Left renal pelvis (tissue), 4 donors: ENCODE measurements at regions not wholly inside any gene's neighbourhood (a gene's known extent, or its start where the extent isn't known, plus 50 kb on each side); places are given as distances from the start of the nearest gene placed in this dataset.
"Not testable (repeated sequence)": the region's sequence is repeated elsewhere in the genome, so short reads cannot be mapped to it uniquely, and the experiment has no call there.

Experiments used
- DNase-seq, 4 donors: peaks; one replicate each; pipeline ENCODE4 v3.0.0-alpha.2; 2013; ENCODE audit warnings: low read depth in 4 of 4, low spot score in 3 of 4

GRCh38 chr5:60489856-60490255 lies 210.1 kb downstream of the DEPDC1B start:
- no peak for DNase-seq

GRCh38 chr5:60489377-60489776 lies 210.6 kb downstream of the DEPDC1B start:
- DNase-seq = no peak

DNA sequence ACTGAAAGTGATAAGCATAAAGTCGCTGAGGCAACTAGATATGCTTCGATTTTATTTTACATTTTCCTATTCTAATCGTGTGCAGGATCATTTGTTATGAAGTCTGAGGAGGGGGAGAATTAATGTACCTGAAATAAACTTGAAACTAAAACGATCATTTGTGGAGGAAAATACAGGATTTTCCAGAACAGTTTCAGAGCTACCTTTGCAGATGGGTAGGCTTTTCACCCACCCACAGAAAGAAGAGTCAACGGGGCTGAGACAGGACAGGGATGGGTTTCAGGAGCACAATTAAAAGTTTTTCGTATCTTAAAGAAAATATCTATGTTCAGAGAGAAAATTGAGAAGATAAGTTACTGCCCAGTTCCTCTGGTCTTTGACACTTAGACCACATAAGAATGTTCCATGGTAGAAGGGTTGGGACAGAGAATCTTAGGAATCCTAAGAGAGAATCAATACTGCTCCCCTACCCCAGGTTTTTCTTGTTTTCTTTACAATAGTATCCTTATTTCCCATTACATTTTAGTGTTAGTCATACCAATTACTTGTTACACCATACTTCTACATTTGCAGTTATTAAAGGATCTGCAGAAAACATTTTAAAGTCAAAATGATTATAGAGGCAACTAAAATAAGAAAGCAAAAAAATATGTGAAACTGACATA lies 211.4 kb downstream of the DEPDC1B start:
- DNase-seq = no peak

DNA sequence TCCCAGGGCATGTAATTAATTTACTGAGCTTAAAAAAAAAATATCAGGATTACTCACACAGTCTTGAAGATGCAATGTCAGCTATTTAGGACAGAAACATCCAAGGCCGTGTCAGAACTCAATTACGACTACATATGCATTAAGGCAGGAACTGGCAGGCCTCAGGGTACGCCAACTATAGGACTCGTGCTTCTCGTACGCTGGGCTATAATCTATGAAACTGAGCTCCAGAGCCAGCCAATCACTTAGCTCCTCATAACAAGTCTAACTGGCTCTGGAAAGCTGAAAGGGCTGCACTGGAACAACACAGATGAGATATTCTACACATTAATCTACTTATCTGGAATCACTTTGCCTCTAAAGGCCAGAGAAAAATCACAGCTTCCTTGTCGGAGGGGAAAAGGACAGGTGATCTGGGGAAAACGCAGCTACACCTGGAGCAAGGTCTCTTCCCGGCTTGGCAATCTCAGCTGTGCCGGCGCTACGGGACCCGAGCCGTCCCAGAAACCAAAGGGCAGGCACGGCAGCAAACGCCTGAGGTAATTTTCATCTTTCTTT lies 212.0 kb downstream of the DEPDC1B start:
- peak in 2 of 4 donors; percentile 10 to 24 for DNase-seq

- no peak for DNase-seq
Observed at GRCh38 chr5:60487476-60487875, 212.5 kb downstream of the DEPDC1B start.

DNA sequence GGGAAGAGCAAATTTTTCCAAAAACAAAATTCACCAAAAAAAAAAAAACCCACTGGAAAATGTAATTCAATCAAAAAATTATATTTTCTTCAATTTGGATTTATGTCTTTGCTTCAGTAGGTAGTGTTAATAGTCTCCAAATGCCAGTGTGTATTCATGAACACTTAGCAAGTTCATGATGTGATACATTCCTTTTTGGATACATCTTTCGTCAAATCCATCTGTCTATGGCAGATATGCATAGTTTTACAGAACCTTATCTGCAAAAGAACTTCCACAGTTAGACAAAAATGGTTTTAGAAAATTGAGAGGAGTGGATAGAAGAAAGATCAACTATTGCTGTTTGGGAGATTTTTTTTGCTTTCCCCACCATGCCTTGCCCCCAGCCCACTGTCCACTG lies 214.6 kb downstream of the DEPDC1B start:
- no peak for DNase-seq

- DNase-seq = no peak
Observed at GRCh38 chr5:60483050-60483449, 216.9 kb downstream of the DEPDC1B start.

GRCh38 chr5:60482301-60482700 lies 217.7 kb downstream of the DEPDC1B start:
- DNase-seq = no peak

- DNase-seq = no peak
Observed at GRCh38 chr5:60479542-60479941, 220.4 kb downstream of the DEPDC1B start.

GRCh38 chr5:60477849-60478248 lies 222.1 kb downstream of the DEPDC1B start:
- no peak for DNase-seq

GRCh38 chr5:60473654-60474053 lies 226.3 kb downstream of the DEPDC1B start:
- DNase-seq = no peak

DNA sequence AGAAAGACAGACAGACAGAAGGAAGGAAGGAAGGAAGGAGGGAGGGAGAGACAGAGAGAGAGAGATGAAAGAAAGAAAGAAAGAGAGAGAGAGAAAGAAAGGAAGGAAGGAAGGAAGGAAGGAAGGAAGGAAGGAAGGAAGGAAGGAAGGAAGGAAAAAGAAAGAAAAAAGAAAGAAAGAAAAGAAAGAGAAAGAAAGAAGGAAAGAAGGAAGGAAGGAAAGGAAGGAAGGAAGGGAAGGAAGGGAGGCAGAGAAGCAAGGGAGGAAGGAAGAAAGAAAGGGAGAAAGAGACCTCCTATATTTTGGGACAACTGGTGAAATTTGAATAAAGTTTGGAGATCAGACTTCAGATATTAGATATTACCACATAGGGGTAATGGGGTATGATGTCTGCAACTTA lies 226.9 kb downstream of the DEPDC1B start:
- DNase-seq = not testable (repeated sequence)

DNA sequence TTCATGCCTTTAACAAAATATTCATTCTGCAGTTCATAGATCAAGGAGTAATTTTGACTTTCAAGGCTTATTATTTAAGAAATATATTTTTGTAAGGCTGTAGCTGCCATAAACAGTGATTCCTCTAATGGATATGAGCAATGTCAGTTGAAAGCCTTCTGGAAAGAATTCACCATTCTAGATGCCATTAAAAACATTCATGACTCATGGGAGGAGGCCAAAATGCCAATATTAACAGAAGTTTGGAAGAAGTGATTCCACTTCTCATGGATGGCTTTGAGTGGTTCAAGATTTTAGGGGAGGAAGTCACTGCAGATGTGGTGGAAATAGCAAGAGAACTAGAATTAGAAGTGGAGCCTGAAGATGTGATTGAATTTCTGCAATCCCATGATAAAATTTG lies 229.1 kb downstream of the DEPDC1B start:
- DNase-seq = no peak

DNA sequence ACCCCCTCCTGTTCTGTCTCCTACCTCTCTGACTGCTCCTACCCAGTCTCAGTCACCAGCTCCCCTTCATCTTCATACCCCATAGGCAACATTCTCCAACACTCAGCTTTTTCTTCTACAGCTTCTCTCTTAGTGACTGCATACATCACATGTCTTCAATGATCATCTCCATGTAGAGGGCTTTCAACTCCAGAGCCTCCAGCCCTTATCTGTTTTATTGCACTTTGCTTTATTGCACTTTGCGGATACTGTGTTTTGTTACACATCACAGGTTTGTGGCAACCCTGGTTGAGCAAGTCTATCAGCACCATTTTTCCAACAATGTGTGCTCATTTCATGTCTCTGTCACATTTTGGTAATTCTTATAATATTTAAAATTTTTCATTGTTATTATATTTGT lies 230.7 kb downstream of the DEPDC1B start:
- no peak for DNase-seq

DNA sequence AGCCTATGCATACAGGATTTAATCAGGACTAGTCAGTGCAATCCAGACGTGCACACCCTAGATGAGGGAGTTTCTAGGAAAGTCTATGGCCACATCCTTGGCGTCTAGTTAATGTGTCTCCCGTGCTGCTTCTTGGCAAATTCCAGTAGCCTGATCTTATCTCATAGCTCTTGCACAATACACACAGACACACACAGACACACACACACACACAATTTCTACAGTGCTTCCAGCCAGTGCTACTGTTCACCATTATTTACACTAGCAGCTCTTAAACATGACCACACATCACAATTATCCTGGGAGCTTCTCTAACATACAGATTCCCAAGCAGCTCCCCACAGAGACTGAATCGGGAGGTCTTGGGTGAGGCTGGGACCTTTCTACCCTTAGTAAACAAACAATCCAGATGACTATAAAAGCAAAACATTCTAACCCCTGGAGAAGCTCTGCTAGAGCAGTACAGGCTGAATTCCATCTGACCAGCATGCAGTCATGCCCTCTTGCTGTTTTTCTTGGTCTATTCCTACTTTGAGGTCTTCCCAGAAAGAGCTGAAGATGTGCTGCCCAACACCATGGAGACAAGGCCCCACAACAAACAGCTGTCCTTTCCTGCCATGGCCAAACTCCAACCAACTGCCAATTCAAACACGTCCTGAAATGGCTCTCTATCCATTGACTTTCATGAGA lies 236.6 kb downstream of the DEPDC1B start:
- DNase-seq = no peak

- no peak for DNase-seq
Observed at GRCh38 chr5:60458666-60459065, 241.3 kb downstream of the DEPDC1B start.

GRCh38 chr5:60457233-60457632 lies 242.7 kb downstream of the DEPDC1B start:
- peak; percentile 37 to 48 (median 42) for DNase-seq

DNA sequence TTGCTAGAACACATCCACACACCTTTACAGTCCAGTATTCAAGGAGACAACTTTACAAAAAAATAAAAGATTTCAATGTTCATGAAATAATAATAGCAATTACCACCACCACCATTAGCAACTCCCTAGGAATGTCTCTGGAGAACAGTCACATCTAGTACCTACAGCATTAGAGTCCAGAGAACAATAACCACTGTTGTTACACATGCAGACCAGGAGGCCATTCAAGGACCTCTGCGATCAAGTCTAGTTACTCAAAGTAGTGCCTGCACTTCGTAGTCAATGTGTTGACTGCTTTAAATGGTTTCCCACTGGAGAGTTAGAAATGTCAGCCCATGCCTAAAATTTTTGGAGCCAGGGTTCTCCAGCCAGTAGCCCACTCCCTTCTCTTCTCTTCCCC lies 244.4 kb downstream of the DEPDC1B start:
- DNase-seq = no peak

GRCh38 chr5:60454277-60454676 lies 245.7 kb downstream of the DEPDC1B start:
- not testable (repeated sequence) for DNase-seq

DNA sequence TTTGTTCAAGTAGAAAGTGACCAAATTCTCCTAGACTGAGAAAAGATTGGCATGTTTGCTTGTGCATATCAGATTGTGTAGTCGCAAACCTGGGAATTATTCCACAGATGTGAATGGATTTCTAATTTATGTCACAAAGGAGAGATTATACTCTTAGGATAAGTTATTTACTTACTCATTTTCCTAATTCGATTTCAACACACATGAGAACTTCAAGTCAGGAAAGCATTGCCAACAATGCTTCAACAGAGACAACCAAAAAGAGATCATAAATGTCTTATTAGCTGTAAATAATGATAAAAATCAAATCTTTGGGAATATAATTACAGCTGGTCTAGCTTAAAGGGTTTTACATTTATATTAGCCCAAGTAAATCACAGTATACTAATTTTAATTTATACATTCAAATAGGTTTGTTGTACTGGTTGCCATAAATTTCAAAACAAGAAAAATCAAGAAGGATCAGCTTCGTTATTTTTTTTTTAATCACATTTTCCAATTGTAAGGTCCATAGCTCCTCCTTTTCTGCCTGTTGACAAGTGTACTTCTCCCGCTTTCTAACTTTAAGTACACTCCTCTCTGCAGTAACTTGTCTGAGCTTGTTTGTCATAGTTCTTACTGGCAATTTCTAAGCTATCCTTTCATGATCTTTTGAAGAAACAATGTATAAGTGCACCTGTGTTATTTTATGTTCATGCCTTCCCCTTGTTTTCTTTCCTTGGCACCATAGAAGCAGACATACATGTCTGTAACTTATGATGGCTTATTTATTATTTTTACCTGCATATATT lies 246.6 kb downstream of the DEPDC1B start:
- no peak for DNase-seq

GRCh38 chr5:60448600-60448999 lies 251.4 kb downstream of the DEPDC1B start:
- no peak for DNase-seq
